Naive thymus-derived CD4-positive, alpha-beta T cell (primary cell): ENCODE measurements at regions not wholly inside any gene's neighbourhood (a gene's known extent, or its start where the extent isn't known, plus 50 kb on each side); places are given as distances from the start of the nearest gene placed in this dataset.
"Not testable (repeated sequence)": the region's sequence is repeated elsewhere in the genome, so short reads cannot be mapped to it uniquely, and the experiment has no call there.

ENCODE experiments used
- ATAC-seq: fragments of 150-1000 bp; cut with Tn5 transposase; 2 replicates; pipeline ENCODE4 v1.10.0; 2021; ENCODE audit warnings: mild to moderate bottlenecking, moderate library complexity
- CTCF ChIA-PET: fragments of 350-600 bp; sonication (Branson Sonifier 250); formaldehyde crosslinking; loops from one replicate; lab custom pipeline; 2021; ENCODE audit warnings: antibody characterized with exemption; lab: Charles Lee
- POLR2A ChIA-PET: fragments of 350-600 bp; sonication (Branson Sonifier 250); formaldehyde crosslinking; loops from one replicate; lab custom pipeline; 2021; ENCODE audit warnings: antibody characterized with exemption, inconsistent platforms; lab: Charles Lee
- DNase-seq, 9 donors: peaks; one replicate each; pipeline versions ENCODE4 v3.0.0 to v3.0.0-alpha.2; 2020 to 2022; ENCODE audit warnings: mixed read lengths in 1 of 9
- H3K27ac ChIP-seq: one replicate; pipeline ENCODE4 v1.7.0; 2013; ENCODE audit warnings: mild to moderate bottlenecking, low read depth, low read length, moderate library complexity
- H3K27me3 ChIP-seq, 2 donors: one replicate each; pipeline ENCODE4 v1.7.0; 2013; ENCODE audit warnings: low read length in 2 of 2, mild to moderate bottlenecking in 2 of 2, moderate library complexity in 2 of 2; ENCODE audit not compliant: control insufficient read depth in 2 of 2, insufficient read depth in 2 of 2
- H3K36me3 ChIP-seq, 3 experiments: 1 replicate in 2 of 3; 2 replicates in 1 of 3; pipeline ENCODE4 v1.7.0; 2013; ENCODE audit warnings: low read length in 3 of 3, mild to moderate bottlenecking in 3 of 3, moderate library complexity in 1 of 3; ENCODE audit not compliant: insufficient read depth in 3 of 3, control insufficient read depth in 2 of 3
- H3K4me1 ChIP-seq, 2 donors: one replicate each; pipeline ENCODE4 v1.7.0; 2013; ENCODE audit warnings: low read length in 2 of 2, mild to moderate bottlenecking in 2 of 2, moderate library complexity in 1 of 2; ENCODE audit not compliant: control insufficient read depth in 2 of 2, insufficient read depth in 2 of 2
- H3K4me3 ChIP-seq: 2 replicates; pipeline ENCODE4 v1.7.0; 2013; ENCODE audit warnings: mild to moderate bottlenecking, low read length
- H3K9me3 ChIP-seq, 3 experiments: 1 replicate in 2 of 3; 2 replicates in 1 of 3; pipeline ENCODE4 v1.7.0; 2013; ENCODE audit warnings: low read length in 3 of 3; ENCODE audit not compliant: control insufficient read depth in 2 of 3
- H3K27ac Mint-ChIP-seq, 9 donors: one replicate each; pipeline ENCODE4 v1.8.0; 2020 to 2022; ENCODE audit warnings: mixed read lengths in 9 of 9, mild to moderate bottlenecking in 8 of 9, moderate library complexity in 5 of 9, inconsistent platforms in 2 of 9
- H3K27me3 Mint-ChIP-seq, 5 donors: one replicate each; pipeline ENCODE4 v1.8.0; 2021 to 2022; ENCODE audit warnings: mixed read lengths in 5 of 5, mild to moderate bottlenecking in 1 of 5
- H3K36me3 Mint-ChIP-seq, 5 donors: one replicate each; pipeline ENCODE4 v1.8.0; 2020 to 2022; ENCODE audit warnings: mixed read lengths in 5 of 5, mild to moderate bottlenecking in 3 of 5, inconsistent platforms in 1 of 5
- H3K4me1 Mint-ChIP-seq, 7 donors: one replicate each; pipeline ENCODE4 v1.8.0; 2020 to 2022; ENCODE audit warnings: mixed read lengths in 7 of 7, mild to moderate bottlenecking in 3 of 7, inconsistent platforms in 1 of 7
- H3K4me3 Mint-ChIP-seq, 10 donors: one replicate each; pipeline ENCODE4 v1.8.0; 2020 to 2022; ENCODE audit warnings: mild to moderate bottlenecking in 10 of 10, mixed read lengths in 10 of 10, moderate library complexity in 6 of 10, inconsistent platforms in 2 of 10
- H3K9me3 Mint-ChIP-seq, 11 donors: one replicate each; pipeline ENCODE4 v1.8.0; 2020 to 2022; ENCODE audit warnings: mixed read lengths in 11 of 11, mild to moderate bottlenecking in 4 of 11, inconsistent platforms in 1 of 11, moderate library complexity in 1 of 11
- intact Hi-C, 2 donors: fragments of 100-400 bp; cut with micrococcal nuclease; formaldehyde crosslinking; loops; one replicate each; pipeline ENCODE4 v1.15.1; 2023

- Histone ChIP-seq H3K9me3 (no peaks in the 10 kb centered on the region), H3K36me3 (no peaks in the 10 kb centered on the region), H3K27me3 (no peaks in the 10 kb centered on the region), H3K4me1 (no peaks in the 10 kb centered on the region), H3K4me3 (no peak overlapping the region), H3K27ac (no peak overlapping the region)
- no peak for DNase-seq
- POLR2A ChIA-PET: interaction anchor here (0.8 to 1.6 kb wide), 5 partner anchors 8 to 17 kb away, joined by 3 to 7 read pairs (median 4); a partner anchor contains a TSS
- Mint-ChIP-seq H3K27ac (no peak overlapping the region), H3K36me3 (no peaks in the 10 kb centered on the region), H3K4me1 (peaks cover 0 to 5% (median 0%) of the 10 kb centered on the region in 7 donors), H3K4me3 (no peak overlapping the region), H3K27me3 (peaks cover 0 to 22% (median 0%) of the 10 kb centered on the region in 5 donors), H3K9me3 (no peaks in the 10 kb centered on the region)
- intact Hi-C loops: no loop called here
- ATAC-seq: no peak
- CTCF ChIA-PET: interaction anchor here (1.5 kb wide), 1 partner anchor 11 kb away, joined by 3 read pairs; a partner anchor contains a TSS
Observed at GRCh38 chr6:27854421-27854820, 57.8 kb downstream of the OR2B2 start.

- Mint-ChIP-seq H3K9me3 (no peaks in the 10 kb centered on the region), H3K36me3 (peaks cover 0 to 4% (median 0%) of the 10 kb centered on the region in 5 donors), H3K4me3 (no peak overlapping the region), H3K27me3 (peaks cover 0 to 29% (median 4%) of the 10 kb centered on the region in 5 donors), H3K4me1 (peaks cover 0 to 5% (median 0%) of the 10 kb centered on the region in 7 donors), H3K27ac (no peak overlapping the region)
- H3K4me1 ChIP-seq: no peaks in the 10 kb centered on the region
- H3K27me3 ChIP-seq: no peaks in the 10 kb centered on the region
- intact Hi-C loops: no loop called here
- CTCF ChIA-PET: interaction anchor here (0.6 kb wide), 1 partner anchor 881 kb away, joined by 4 read pairs; no protein-coding TSS in a partner anchor
- ATAC-seq: no peak
- DNase-seq: no peak
- no peaks in the 10 kb centered on the region for H3K9me3 ChIP-seq
- no peak overlapping the region for H3K27ac ChIP-seq
- no peak overlapping the region for H3K4me3 ChIP-seq
- no peaks in the 10 kb centered on the region for H3K36me3 ChIP-seq
- POLR2A ChIA-PET: interaction anchor here (0.5 to 4.3 kb wide), 10 partner anchors 14 to 1577 kb away, joined by 3 to 40 read pairs (median 4); a partner anchor contains a TSS
Observed at GRCh38 chr6:27851440-27851839, 60.8 kb downstream of the OR2B2 start.

GRCh38 chr6:27849001-27849400, 63.2 kb downstream of the OR2B2 start:
- H3K9me3 Mint-ChIP-seq, intact Hi-C loops, H3K4me3 Mint-ChIP-seq, DNase-seq, H3K4me3 ChIP-seq, CTCF ChIA-PET, H3K4me1 Mint-ChIP-seq, H3K4me1 ChIP-seq, H3K9me3 ChIP-seq, H3K36me3 ChIP-seq, H3K27me3 ChIP-seq, ATAC-seq, H3K36me3 Mint-ChIP-seq, H3K27ac Mint-ChIP-seq, H3K27ac ChIP-seq: not testable (repeated sequence)
- POLR2A ChIA-PET: interaction anchor here (0.6 to 4.3 kb wide), 9 partner anchors 8 to 1096 kb away, joined by 3 to 40 read pairs (median 3); a partner anchor contains a TSS
- peaks cover 0 to 24% (median 4%) of the 10 kb centered on the region in 5 donors for H3K27me3 Mint-ChIP-seq

GRCh38 chr6:27847706-27848105, 64.5 kb downstream of the OR2B2 start:
- ATAC-seq (no peak), DNase-seq (no peak)
- Histone ChIP-seq H3K27me3 (no peaks in the 10 kb centered on the region), H3K4me1 (no peaks in the 10 kb centered on the region), H3K4me3 (no peak overlapping the region), H3K36me3 (no peaks in the 10 kb centered on the region), H3K27ac (no peak overlapping the region), H3K9me3 (no peaks in the 10 kb centered on the region)
- H3K27ac Mint-ChIP-seq: no peak overlapping the region
- intact Hi-C loops: no loop called here
- ChIA-PET POLR2A (interaction anchor here (1.2 to 1.5 kb wide), 2 partner anchors 10 to 18 kb away, joined by 6 to 8 read pairs; a partner anchor contains a TSS), CTCF (interaction anchor here (0.6 kb wide), 1 partner anchor 1778 kb away, joined by 3 read pairs; no protein-coding TSS in a partner anchor)
- no peak overlapping the region for H3K4me3 Mint-ChIP-seq
- peaks cover 0 to 20% (median 4%) of the 10 kb centered on the region in 5 donors for H3K27me3 Mint-ChIP-seq
- peaks cover 0 to 4% (median 0%) of the 10 kb centered on the region in 5 donors for H3K36me3 Mint-ChIP-seq
- H3K4me1 Mint-ChIP-seq: peaks cover 0 to 3% (median 0%) of the 10 kb centered on the region in 7 donors
- H3K9me3 Mint-ChIP-seq: no peaks in the 10 kb centered on the region

- Mint-ChIP-seq H3K9me3 (no peaks in the 10 kb centered on the region), H3K36me3 (peaks cover 0 to 7% (median 0%) of the 10 kb centered on the region in 5 donors), H3K4me1 (peaks cover 0 to 26% (median 12%) of the 10 kb centered on the region in 7 donors), H3K27me3 (peaks cover 0 to 14% (median 7%) of the 10 kb centered on the region in 5 donors), H3K27ac (no peak overlapping the region), H3K4me3 (no peak overlapping the region)
- peaks cover 16 to 26% of the 10 kb centered on the region in 2 donors for H3K4me1 ChIP-seq
- no peaks in the 10 kb centered on the region for H3K36me3 ChIP-seq
- POLR2A ChIA-PET: interaction anchor here (0.9 to 3.4 kb wide), 6 partner anchors 10 to 52 kb away, joined by 3 to 40 read pairs (median 6); a partner anchor contains a TSS
- H3K4me3 ChIP-seq: no peak overlapping the region
- no peaks in the 10 kb centered on the region for H3K9me3 ChIP-seq
- intact Hi-C loops: no loop called here
- H3K27ac ChIP-seq: no peak overlapping the region
- ATAC-seq (no peak), DNase-seq (no peak)
- no peaks in the 10 kb centered on the region for H3K27me3 ChIP-seq
- CTCF ChIA-PET: no interaction called here
Observed at GRCh38 chr6:27840572-27840971, 71.6 kb downstream of the OR2B2 start.

- H3K9me3 Mint-ChIP-seq: no peaks in the 10 kb centered on the region
- peaks cover 21 to 33% of the 10 kb centered on the region in 2 donors for H3K4me1 ChIP-seq
- peaks cover 0 to 14% (median 7%) of the 10 kb centered on the region in 5 donors for H3K27me3 Mint-ChIP-seq
- H3K36me3 Mint-ChIP-seq: peaks cover 0 to 7% (median 0%) of the 10 kb centered on the region in 5 donors
- CTCF ChIA-PET: interaction anchor here (4.9 kb wide), 2 partner anchors 31 to 55 kb away, joined by 33 to 49 read pairs; a partner anchor contains a TSS
- no peak for DNase-seq
- H3K4me3 ChIP-seq: peak overlapping the region; percentile 87
- no peak for ATAC-seq
- H3K27ac ChIP-seq: no peak overlapping the region
- H3K4me1 Mint-ChIP-seq: peaks cover 6 to 31% (median 18%) of the 10 kb centered on the region in 7 donors
- no peaks in the 10 kb centered on the region for H3K9me3 ChIP-seq
- intact Hi-C loops: loop anchor here (2.0 to 10.0 kb wide), 9 partner anchors 245 to 1813 kb away; partner anchors contain the start of gene ZNF165 (in 1 of the 2)
- no peak overlapping the region for H3K4me3 Mint-ChIP-seq
- H3K27me3 ChIP-seq: no peaks in the 10 kb centered on the region
- H3K27ac Mint-ChIP-seq: peak overlapping the region in 4 of 9 donors; percentile 44 to 85 (median 72)
- H3K36me3 ChIP-seq: no peaks in the 10 kb centered on the region
- POLR2A ChIA-PET: interaction anchor here (0.5 to 11.6 kb wide), 26 partner anchors 7 to 1823 kb away, joined by 3 to 1351 read pairs (median 36); partner anchors contain the start of gene ZNF184
Observed at GRCh38 chr6:27839626-27840475, 72.3 kb downstream of the OR2B2 start.
